Fibroblast of villous mesenchyme (primary cell): ENCODE measurements at regions not wholly inside any gene's neighbourhood (a gene's known extent, or its start where the extent isn't known, plus 50 kb on each side); places are given as distances from the start of the nearest gene placed in this dataset.

Experiments used
- DNase-seq: peaks from one replicate; pipeline ENCODE4 v3.0.0-alpha.2; 2010; ENCODE audit warnings: low read depth
- H3K4me3 ChIP-seq: 2 replicates; pipeline ENCODE4 v1.5.1; 2011; ENCODE audit warnings: low read depth, mild to moderate bottlenecking, low read length
- TF ChIP-seq, protein P1 (sequence below): IDR thresholded peaks from 2 replicates; pipeline ENCODE4 v1.5.1; 2012; ENCODE audit warnings: low read depth, mild to moderate bottlenecking, low read length; ENCODE audit not compliant: insufficient read depth

- TF ChIP-seq, protein P1, sequence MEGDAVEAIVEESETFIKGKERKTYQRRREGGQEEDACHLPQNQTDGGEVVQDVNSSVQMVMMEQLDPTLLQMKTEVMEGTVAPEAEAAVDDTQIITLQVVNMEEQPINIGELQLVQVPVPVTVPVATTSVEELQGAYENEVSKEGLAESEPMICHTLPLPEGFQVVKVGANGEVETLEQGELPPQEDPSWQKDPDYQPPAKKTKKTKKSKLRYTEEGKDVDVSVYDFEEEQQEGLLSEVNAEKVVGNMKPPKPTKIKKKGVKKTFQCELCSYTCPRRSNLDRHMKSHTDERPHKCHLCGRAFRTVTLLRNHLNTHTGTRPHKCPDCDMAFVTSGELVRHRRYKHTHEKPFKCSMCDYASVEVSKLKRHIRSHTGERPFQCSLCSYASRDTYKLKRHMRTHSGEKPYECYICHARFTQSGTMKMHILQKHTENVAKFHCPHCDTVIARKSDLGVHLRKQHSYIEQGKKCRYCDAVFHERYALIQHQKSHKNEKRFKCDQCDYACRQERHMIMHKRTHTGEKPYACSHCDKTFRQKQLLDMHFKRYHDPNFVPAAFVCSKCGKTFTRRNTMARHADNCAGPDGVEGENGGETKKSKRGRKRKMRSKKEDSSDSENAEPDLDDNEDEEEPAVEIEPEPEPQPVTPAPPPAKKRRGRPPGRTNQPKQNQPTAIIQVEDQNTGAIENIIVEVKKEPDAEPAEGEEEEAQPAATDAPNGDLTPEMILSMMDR = no peak
- no peak overlapping the region for H3K4me3 ChIP-seq
- no peak for DNase-seq
These were observed 146.2 kb downstream of the RPIA start for GRCh38 chr2:88837511-88838160.

- TF ChIP-seq, protein P1 = no peak
- H3K4me3 ChIP-seq = no peak overlapping the region
- no peak for DNase-seq
These were observed 146.7 kb downstream of the RPIA start for GRCh38 chr2:88838165-88838635.

DNA sequence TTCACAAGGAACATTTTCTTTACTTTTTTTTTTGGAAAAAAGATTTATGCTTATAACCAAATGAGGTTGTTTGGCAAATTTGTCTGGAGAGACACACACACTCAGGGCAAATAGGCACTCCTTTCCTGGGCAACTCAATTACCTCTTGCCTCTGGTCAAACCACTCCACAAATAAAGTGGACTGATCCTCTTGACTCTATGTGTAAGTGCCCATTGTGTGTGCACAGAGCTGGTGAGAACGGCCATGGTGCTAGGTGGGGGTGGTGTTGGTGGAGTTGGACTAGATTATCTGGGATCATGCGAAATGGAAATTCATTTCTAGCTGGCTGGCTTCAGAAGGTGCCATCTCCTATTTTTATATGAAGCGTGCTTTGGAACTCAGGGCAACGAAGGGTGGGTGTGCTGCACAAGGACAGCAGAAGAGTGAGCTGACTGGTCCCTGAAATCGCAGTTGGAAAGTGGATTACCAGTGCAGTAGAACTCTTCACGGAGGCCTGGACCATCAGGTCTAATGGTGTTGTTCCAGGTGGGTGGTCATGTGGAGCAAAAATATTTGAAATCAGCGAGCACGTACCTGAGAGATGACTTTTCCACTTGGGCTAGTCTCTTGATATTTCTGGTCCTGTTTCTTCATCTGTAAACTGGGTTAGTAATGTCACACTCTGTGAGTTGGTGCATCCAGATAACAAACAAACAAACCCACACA lies 149.9 kb downstream of the RPIA start:
- TF ChIP-seq, protein P1 = no peak
- H3K4me3 ChIP-seq = no peak overlapping the region
- DNase-seq = no peak

GRCh38 chr2:88842656-88843460 lies 151.4 kb downstream of the RPIA start:
- no peak for DNase-seq
- TF ChIP-seq, protein P1 = no peak
- H3K4me3 ChIP-seq = no peak overlapping the region

DNA sequence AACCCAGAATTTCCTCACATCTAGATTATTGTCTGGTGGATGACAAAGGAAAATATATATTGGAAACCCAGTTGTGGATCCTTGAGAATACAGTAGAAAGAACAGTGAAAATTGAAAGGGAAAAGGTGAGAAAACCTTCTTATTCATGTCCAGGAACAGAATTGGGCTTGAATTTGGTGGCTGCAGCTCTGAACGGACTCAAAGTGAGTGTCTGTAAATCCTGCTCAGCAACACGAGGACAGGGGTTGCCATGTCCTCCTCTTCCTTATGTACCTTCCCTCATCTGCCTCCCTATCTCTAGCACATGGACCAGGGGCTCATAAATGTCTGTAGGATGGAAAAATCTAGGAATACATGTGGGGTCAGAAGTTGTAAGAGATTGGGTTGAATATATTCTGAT lies 152.2 kb downstream of the RPIA start:
- no peak for DNase-seq
- TF ChIP-seq, protein P1 = no peak
- H3K4me3 ChIP-seq = no peak overlapping the region

DNA sequence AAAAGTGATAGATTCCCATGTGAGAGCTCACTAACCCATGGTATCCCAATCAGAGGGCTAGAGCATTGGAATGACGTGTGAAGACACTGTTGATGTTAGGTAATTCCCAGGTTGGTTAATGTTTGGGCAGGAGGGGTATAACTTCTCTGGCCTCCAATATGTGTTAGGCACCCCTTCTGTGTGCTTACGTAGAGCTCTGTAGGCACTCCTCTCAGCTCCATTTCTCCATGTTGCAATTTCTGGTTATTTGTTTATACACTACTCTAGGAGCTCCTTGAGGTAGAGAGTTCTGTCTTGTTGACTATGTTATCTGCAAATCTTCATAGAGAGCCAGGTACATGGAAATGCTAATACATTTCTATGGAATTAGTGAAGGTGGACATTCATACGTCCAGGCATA lies 153.5 kb downstream of the RPIA start:
- DNase-seq = no peak
- TF ChIP-seq, protein P1 = no peak
- no peak overlapping the region for H3K4me3 ChIP-seq
